GM20000 (cell line): ENCODE measurements at regions not wholly inside any gene's neighbourhood (a gene's known extent, or its start where the extent isn't known, plus 50 kb on each side); places are given as distances from the start of the nearest gene placed in this dataset.

Experiments used
- DNase-seq: peaks from one replicate; pipeline ENCODE4 v3.0.0; 2012; ENCODE audit warnings: low spot score
- TF ChIP-seq, protein P1 (sequence below): IDR thresholded peaks from 2 replicates; pipeline ENCODE4 v1.5.1; 2012; ENCODE audit warnings: mild to moderate bottlenecking, control low read depth; ENCODE audit errors: extremely low read depth, missing control alignments

DNA sequence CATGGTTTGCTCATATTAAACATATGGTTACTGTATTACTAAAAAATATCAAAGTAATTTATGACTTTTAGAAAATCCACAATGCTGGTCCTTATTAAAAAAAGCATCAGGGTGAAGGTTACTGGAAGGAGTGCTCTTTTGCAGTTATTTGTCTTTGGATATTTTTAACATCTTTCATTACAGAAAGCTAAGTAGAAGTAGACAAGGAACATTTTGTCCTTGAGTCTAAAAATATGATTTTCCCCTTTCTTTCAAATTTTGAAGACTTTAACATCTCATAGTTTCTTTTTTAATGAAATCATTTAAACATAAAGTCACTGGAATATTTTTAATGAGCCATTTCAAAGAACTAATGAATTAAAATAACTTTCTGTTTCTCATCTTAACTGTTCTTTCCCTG lies 110.1 kb upstream of the TNS3 start:
- no peak for DNase-seq
- TF ChIP-seq, protein P1, sequence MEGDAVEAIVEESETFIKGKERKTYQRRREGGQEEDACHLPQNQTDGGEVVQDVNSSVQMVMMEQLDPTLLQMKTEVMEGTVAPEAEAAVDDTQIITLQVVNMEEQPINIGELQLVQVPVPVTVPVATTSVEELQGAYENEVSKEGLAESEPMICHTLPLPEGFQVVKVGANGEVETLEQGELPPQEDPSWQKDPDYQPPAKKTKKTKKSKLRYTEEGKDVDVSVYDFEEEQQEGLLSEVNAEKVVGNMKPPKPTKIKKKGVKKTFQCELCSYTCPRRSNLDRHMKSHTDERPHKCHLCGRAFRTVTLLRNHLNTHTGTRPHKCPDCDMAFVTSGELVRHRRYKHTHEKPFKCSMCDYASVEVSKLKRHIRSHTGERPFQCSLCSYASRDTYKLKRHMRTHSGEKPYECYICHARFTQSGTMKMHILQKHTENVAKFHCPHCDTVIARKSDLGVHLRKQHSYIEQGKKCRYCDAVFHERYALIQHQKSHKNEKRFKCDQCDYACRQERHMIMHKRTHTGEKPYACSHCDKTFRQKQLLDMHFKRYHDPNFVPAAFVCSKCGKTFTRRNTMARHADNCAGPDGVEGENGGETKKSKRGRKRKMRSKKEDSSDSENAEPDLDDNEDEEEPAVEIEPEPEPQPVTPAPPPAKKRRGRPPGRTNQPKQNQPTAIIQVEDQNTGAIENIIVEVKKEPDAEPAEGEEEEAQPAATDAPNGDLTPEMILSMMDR = no peak

DNA sequence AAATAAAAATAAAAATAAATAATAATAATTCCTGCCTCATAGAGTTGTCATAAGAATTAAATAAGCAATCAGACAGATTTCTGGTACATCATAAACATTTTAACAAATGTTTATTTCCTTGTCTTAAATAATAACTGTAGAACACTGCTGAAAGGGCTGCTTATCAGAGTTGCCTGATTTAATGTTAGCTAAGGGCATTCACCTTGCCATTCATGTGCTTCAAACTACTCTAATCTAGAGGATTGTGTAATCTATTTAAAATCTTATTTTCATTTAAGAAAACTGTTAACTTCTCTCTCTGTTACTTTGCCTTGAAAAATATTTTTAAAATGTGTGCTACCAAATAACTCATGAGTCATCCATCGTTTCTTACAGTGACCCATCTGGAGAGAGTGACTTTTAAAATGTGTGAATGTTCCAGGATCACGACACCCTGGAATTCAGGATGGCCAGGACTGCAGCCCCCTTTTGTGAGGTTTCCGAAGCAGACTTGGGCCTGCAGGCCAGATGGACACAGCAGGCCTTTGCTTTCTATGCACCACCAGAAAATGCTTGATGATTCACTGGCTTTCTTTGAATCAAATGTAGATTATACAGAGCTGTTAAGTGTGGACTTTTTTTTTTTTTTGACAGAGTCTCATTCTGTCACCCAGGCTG lies 109.1 kb upstream of the TNS3 start:
- TF ChIP-seq, protein P1 = no peak
- no peak for DNase-seq

DNA sequence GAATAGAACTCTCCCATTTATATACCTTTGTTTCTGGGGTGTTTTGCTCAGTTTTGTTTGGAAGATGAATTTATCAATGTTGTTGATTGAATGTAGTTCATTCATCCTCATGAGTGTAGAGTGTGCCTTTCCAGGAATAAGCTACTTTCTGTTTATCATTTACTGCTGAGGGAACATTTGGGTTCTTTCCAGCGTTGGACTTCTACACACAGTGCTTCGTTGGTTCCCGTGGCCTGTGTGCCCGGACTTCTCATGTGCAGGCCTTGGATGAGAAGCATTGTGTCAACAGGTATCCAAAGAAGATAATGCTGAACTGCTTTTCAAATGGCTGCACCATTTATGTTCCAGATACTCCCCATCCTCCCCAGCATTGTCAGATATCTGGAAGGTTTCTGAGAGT lies 107.6 kb upstream of the TNS3 start:
- TF ChIP-seq, protein P1 = no peak
- no peak for DNase-seq

DNA sequence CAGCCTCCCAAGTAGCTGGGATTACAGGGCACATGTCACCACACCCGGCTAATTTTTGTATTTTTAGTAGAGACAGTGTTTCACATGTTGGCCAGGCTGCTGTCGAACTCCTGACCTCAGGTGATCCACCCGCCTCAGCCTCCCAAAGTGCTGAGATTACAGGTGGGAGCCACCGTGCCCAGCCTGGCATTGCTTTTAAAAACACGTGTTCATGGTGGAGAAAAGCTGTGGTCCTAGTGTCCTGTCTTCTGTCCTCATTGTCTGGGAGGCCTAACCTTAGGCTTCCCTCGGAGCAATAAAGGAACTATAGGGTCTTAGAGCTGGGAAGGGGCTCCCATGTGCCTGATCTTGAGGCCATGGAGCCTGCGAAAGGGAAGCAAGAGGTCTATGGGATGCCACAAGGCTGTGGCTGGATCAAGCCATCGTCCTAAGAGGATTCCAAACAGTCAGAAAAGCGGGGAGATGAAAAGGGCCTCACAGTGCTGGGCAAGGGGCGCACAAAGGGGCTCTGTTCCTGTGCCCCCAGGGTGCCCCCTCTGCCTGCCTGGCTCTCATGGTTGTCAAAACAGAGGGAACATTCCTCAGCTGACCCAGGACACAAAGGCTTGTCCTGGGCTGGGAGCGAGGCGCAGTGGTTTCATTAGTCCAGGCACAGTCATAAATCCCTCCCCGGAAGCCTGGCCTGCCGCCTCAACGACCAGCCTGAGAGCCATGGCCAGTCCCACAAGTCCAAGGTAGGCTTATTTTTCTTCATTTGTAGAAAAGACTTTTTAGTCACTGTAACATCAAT lies 106.6 kb upstream of the TNS3 start:
- TF ChIP-seq, protein P1 = no peak
- DNase-seq = no peak

DNA sequence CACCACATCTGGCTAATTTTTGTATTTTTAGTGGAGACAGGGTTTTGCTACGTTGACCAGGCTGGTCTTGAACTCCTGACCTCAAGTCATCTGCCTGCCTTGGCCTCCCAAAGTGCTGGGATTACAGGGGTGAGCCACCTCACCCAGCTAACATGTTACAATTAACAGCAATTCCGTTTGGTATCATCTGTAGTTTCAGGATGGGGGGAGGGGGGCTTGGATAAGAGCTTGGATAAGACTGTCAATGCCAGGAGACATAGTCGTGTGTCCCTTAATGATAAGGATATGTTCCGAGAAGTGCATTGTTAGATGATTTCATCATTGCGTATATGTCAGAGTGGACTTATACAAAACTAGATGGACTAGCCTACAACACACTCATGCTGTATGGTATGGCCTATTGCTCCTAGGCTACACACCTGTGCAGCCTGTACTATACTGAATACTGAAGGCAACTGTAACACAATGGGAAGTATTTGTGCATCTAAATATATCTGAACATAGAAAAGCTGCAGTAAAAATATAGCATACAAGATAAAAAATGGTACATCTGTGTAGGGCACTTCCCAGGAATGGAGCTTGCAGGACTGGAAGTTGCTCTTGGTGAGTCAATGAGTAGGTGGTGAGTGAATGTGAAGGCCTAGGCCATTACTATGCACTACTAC lies 103.9 kb upstream of the TNS3 start:
- TF ChIP-seq, protein P1 = no peak
- no peak for DNase-seq

DNA sequence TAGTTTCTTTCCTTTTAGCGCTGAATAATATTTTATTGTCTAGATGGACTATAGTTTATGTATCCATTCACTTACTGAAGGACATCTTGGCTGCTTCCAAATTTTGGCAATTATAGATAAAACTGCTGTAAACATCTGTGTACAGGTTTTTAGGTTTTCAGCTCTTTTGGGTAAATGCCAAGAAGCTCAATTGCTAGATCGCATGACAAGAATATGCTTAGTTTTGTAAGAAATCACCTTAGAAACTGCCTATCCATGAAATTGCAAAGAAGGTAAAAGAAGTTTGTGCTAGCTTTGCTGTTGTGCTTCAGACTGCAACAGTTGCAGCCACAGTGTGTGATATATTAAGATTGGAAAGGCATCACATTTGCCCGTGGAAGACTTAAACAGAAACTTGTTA lies 103.2 kb upstream of the TNS3 start:
- TF ChIP-seq, protein P1 = no peak
- DNase-seq = no peak

DNA sequence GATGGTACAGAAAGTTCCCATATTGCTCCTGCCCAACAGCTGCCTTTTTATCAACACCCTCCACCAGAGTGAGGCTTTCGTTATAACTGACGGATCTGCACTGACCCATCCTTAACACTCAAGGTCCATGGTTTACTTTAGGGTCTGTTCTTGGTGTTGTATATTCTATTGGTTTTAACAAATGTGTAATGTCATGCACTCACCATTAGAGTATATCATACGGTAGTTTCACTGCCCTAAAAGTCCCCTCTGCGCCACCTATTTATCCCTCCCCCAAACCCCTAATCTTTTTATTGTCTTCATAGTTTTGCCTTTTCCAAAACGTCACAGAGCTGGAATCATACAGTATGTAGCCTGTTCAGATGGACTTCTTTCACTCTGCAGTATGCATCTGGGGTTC lies 102.8 kb upstream of the TNS3 start:
- no peak for DNase-seq
- TF ChIP-seq, protein P1 = no peak
